ENCODE measurements at regions not wholly inside any gene's neighbourhood (a gene's known extent, or its start where the extent isn't known, plus 50 kb on each side); places are given as distances from the start of the nearest gene placed in this dataset.
"Not testable (repeated sequence)": the region's sequence is repeated elsewhere in the genome, so short reads cannot be mapped to it uniquely, and the experiment has no call there.

DNA sequence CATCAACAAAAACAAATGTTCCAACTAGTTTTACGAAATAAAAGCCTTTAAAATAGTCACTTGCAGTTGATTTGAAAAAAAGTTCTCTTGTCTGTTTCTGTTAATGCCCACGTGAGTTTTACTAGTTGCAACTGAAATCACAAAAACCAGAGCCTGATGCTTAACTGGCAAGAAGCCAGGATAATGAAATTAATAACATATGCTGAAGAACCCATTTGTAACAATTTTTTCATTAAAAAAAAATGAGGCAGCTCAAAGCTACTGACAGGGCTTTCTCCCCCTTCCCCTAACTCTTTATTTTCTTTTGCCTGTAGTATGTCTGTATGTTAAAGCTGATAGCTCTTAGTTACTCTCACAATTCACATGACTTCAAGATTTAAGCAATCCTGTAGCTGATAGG, 132.7 kb upstream of the EYA4 start:
- no peak for DNase-seq (ENCODE audit: low read depth)

DNA sequence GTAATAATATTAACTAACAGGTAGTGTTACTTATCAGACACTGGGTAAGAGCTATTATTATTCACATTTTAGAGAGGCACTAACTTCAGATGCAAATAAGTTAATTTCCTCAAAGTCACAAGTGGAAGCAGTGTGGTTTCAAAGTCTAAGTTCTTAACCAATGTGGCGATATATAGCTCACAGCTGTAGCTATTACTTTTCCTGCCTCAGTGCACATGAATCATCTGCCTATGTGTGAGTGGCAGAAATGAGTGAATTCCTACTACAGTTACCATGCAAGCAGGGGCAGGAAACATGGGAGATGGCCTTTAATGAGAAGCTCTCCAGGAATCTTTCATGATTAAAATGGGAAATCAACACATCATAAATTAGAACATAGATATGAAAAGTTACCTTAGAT, 126.2 kb upstream of the EYA4 start:
- no peak for DNase-seq (ENCODE audit: low read depth)

GRCh38 chr6:133115946-133116345, 125.2 kb upstream of the EYA4 start:
- DNase-seq (ENCODE audit: low read depth) = no peak

GRCh38 chr6:133128191-133128590, 113.0 kb upstream of the EYA4 start:
- no peak for DNase-seq (ENCODE audit: low read depth)

GRCh38 chr6:133129556-133129955, 111.6 kb upstream of the EYA4 start:
- no peak for DNase-seq (ENCODE audit: low read depth)

GRCh38 chr6:133130863-133131262, 110.3 kb upstream of the EYA4 start:
- DNase-seq (ENCODE audit: low read depth) = no peak

DNA sequence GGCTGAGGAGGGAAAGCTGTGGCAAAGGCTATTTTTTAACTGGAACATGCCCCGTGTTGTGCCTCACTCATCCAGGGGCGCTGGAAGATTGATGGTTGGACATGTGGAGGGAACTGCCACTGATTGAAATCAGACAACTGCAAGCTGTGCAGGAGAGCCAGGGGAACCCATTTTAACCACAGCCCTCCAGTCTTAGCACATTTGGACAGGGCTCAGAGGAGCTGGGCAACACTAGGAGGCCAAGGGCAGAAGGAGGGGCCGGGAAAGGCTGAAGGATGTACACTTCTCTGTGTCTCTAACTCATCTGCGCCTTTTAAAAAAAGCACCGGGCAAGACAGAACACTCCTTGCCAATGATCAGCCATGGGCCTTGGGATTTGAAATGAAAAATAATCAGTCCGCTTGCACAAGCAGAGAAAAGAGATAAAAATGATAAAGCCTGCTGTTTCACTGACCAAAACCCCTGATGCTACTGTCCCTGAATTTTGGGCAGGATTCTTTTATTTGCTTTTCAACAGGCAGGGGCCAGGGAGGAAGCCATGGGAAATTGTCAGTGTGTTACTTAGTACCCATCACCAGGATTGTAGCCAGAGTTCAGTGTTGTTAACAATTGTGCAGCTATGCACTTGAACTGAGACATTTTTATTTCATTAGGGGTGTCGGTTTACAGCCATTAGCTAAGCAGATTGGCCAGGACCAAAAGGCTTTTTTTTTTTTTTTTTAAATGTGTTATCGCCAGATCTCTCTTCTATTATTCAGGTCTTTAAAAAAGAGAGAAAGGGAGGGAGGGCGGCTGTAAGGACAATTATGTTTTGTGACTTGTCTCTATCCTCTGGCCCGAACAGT, 109.3 kb upstream of the EYA4 start:
- no peak for DNase-seq (ENCODE audit: low read depth)

- DNase-seq (ENCODE audit: low read depth) = no peak
Observed at GRCh38 chr6:133132466-133132971, 108.6 kb upstream of the EYA4 start.

DNA sequence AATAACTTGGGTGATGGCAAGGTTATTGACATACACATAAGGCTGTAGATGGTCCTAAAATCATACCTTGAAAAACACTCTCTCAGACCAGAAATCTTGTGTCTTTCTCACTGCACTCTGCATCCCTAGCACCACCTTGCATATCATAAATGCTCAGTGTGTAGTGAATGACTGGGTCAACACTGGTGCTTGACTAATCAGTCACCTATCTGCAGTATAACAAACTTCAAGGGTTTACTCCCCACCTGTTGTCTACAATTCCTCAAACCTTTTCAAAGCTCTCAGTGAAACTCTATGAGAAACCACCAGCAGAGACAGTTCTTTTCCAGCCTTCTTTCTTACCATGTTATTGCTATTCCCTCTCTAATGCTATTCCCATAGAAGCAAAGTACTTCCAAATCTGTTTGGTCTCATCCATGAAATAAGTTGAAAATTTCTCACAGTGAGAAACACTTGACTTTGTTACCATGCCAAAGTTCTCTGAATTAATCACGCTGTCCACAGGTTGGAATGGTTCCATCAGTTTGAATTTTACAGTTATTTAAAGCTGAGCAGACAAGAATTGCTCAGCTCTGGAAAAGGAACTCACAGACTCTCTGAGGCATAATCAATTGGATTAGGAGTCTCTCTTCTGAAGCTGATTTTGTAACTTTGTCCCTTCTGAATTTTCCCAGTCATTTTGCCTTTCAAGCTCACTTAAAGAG, 104.8 kb upstream of the EYA4 start:
- no peak for DNase-seq (ENCODE audit: low read depth)

- DNase-seq (ENCODE audit: low read depth) = not testable (repeated sequence)
Observed at GRCh38 chr6:133147470-133148184, 93.5 kb upstream of the EYA4 start.

GRCh38 chr6:133156689-133157088, 84.5 kb upstream of the EYA4 start:
- DNase-seq (ENCODE audit: low read depth) = no peak

DNA sequence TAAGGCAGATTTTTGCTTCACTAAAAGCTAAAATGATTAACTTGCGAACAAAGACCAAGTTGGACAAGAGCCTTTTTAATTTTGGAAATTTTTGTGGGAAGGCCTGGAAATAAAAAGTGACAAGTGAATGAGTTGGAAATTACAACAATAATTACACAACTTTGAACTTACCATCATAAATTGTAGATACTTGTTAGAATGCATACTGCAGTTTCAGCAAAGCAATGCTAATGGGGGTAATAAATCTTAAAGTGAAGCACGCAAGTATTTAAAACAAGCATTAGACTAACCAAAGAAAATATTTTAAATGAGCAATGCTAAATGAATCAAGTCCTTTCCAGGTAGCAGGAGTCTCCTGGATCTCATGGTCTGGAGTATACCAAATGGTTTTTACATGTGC, 83.2 kb upstream of the EYA4 start:
- no peak for DNase-seq (ENCODE audit: low read depth)

DNA sequence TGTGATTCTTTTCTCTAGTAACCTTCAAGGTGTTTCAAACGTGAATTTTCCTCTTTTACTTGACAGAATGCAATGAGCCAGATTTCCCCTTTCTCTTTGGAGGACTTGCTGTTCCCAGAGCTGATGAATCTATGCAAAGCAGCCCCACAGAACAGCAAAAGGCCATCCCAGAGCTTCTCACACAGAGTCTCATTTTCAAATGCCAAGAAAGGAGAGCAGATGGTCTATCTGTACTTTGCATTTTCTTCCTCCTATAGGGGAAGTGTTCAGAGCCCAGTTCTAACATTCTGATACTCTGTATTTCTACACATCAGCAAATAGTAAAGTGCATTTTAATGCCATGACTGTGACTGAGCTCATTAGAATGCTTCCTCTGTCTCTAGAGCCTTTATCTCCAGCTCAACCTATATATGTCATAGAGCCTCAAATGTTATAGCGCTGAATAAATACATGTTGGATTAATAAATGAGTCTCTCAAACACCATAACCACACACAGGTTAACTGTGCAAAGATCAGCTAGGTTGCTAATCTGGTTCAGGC, 81.8 kb upstream of the EYA4 start:
- no peak for DNase-seq (ENCODE audit: low read depth)

GRCh38 chr6:133160536-133160935, 80.6 kb upstream of the EYA4 start:
- DNase-seq (ENCODE audit: low read depth) = no peak

DNA sequence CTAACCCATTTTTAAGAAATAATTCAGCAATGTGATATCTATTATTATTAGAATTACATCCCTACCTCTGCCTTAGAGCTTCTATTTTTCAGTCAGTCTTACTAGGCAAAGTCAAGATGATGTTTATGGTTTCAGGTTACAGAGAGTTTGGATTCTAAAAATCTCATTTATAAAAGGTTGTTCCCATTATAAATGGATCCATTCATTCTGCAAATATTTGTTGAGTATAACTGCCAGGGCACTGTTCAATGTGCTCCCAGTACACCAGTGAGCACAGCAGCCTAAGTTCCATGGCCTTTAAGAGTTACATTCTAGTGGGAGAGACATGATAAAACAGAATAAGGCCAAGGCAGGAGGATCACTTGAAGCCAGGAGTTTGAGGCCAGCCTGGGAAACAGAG, 75.9 kb upstream of the EYA4 start:
- DNase-seq (ENCODE audit: low read depth) = no peak

GRCh38 chr6:133166766-133167165, 74.4 kb upstream of the EYA4 start:
- no peak for DNase-seq (ENCODE audit: low read depth)

GRCh38 chr6:133169901-133170300, 71.3 kb upstream of the EYA4 start:
- no peak for DNase-seq (ENCODE audit: low read depth)

DNA sequence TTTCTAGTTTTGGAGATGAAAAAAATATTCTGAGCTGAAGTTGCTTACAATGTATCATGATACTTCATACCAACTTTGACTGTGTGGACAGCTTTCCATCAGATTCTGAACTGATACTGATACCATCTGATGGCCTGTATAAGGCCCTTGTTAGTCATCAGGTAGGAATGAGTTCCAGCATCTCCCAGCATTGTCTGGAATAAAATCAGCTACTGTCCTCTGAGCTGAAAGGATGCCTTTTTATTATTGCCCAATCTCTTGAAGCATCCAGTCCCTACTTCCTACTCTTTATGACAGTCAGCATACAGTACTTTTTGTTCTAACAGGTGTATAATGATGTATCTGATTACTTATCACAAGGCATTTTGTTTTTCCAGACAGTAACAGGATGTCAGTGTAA, 70.6 kb upstream of the EYA4 start:
- no peak for DNase-seq (ENCODE audit: low read depth)

GRCh38 chr6:133171989-133172604, 69.1 kb upstream of the EYA4 start:
- DNase-seq (ENCODE audit: low read depth) = no peak

GRCh38 chr6:133173276-133173675, 67.9 kb upstream of the EYA4 start:
- DNase-seq (ENCODE audit: low read depth) = no peak

- no peak for DNase-seq (ENCODE audit: low read depth)
Observed at GRCh38 chr6:133179481-133179880, 61.7 kb upstream of the EYA4 start.

GRCh38 chr6:133183691-133184090, 57.5 kb upstream of the EYA4 start:
- DNase-seq (ENCODE audit: low read depth) = no peak

Measured in non-pigmented ciliary epithelial cell (primary cell).